K562 (cell line): ENCODE measurements at regions not wholly inside any gene's neighbourhood (a gene's known extent, or its start where the extent isn't known, plus 50 kb on each side); places are given as distances from the start of the nearest gene placed in this dataset.

Source experiments
- ATAC-seq: fragments of 200-7000 bp; cut with Tn5 transposase; 3 replicates; pipeline ENCODE4 v1.9.1; 2020; ENCODE audit warnings: moderate library complexity
- BruUV-seq: library from RNA; stranded (reverse); fragments of 400-500 nt; replicated peaks from 2 replicates; lab custom pipeline; 2021; lab: Mats Ljungman, UMichigan
- CTCF ChIA-PET: fragments of 300-600 bp; formaldehyde crosslinking; extraction: SDS; loops from one replicate; lab custom pipeline; 2021; ENCODE audit warnings: low intra/inter-chr PET ratio; lab: Yijun Ruan, JAX
- POLR2A ChIA-PET: fragments of 300-600, 350-650 bp; sonication (Branson Sonifier 250); formaldehyde crosslinking; extraction: SDS; loops from one replicate; lab custom pipeline; 2021; ENCODE audit warnings: antibody characterized with exemption, inconsistent platforms; lab: Yijun Ruan, JAX
- DNase-seq, 4 experiments: peaks; one replicate each; pipeline versions ENCODE4 v3.0.0 to v3.0.0-alpha.2; 2011 to 2018; ENCODE audit warnings: low spot score in 3 of 4, mixed read lengths in 3 of 4; ENCODE audit errors: extremely low read depth in 1 of 4
- FAIRE-seq: peaks from 2 replicates; lab custom pipeline; 2011; peaks lifted over from hg19 to GRCh38; lab: Jason Lieb, UNC
- H2AFZ ChIP-seq: 2 replicates; pipeline ENCODE4 v1.6.0; 2011; ENCODE audit warnings: low read depth, low read length, control low read depth, inconsistent platforms
- H3K27ac ChIP-seq: fragments of 200-600 bp; 3 replicates; pipeline ENCODE4 v1.8.0; 2011; ENCODE audit warnings: low read depth, mild to moderate bottlenecking, control low read depth, inconsistent platforms, low read length, moderate library complexity, mixed read lengths; ENCODE audit errors: extremely low read depth
- H3K27me3 ChIP-seq, 2 experiments: fragments of 300-600 bp in 1 of 2; 2 replicates in 1 of 2; 3 replicates in 1 of 2; pipeline versions ENCODE4 v1.6.0 to v1.8.0; 2011; ENCODE audit warnings: inconsistent platforms in 2 of 2, low read length in 2 of 2, mild to moderate bottlenecking in 1 of 2, mixed read lengths in 1 of 2, moderate library complexity in 1 of 2; ENCODE audit not compliant: control insufficient read depth in 2 of 2, insufficient read depth in 2 of 2
- H3K36me3 ChIP-seq: fragments of 300-600 bp; 3 replicates; pipeline ENCODE4 v1.8.0; 2011; ENCODE audit warnings: mild to moderate bottlenecking, low read length, inconsistent platforms; ENCODE audit not compliant: control insufficient read depth, insufficient read depth
- H3K4me1 ChIP-seq, 2 experiments: fragments of 200-600 bp in 1 of 2; replicated peaks in 1 of 2; 2 replicates in 1 of 2; 3 replicates in 1 of 2; pipeline versions ENCODE4 v1.5.1 to v1.8.0; 2011; ENCODE audit warnings: inconsistent platforms in 2 of 2, low read length in 2 of 2, mild to moderate bottlenecking in 1 of 2, mixed read lengths in 1 of 2, moderate library complexity in 1 of 2; ENCODE audit not compliant: control insufficient read depth in 2 of 2, insufficient read depth in 2 of 2
- H3K4me2 ChIP-seq: 2 replicates; pipeline ENCODE4 v1.6.1; 2011; ENCODE audit warnings: low read length, control low read depth, inconsistent platforms, mixed read lengths; ENCODE audit not compliant: insufficient read depth
- H3K4me3 ChIP-seq: fragments of 200-600 bp; sonication (generic), shearing (Covaris generic); 2 replicates; pipeline ENCODE4 v1.5.1; 2016; ENCODE audit warnings: control low read depth, inconsistent platforms
- H3K79me2 ChIP-seq: fragments of 200-600 bp; 3 replicates; pipeline ENCODE4 v1.8.0; 2011; ENCODE audit warnings: low read length, inconsistent platforms; ENCODE audit not compliant: control insufficient read depth, insufficient read depth
- H3K9ac ChIP-seq, 2 experiments: 2 replicates each; pipeline versions ENCODE4 v1.6.0 to v1.6.1; 2011; ENCODE audit warnings: low read depth in 2 of 2, low read length in 2 of 2, control low read depth in 1 of 2, inconsistent platforms in 1 of 2, mild to moderate bottlenecking in 1 of 2, mixed read lengths in 1 of 2; ENCODE audit not compliant: insufficient read depth in 1 of 2
- H3K9me1 ChIP-seq: one replicate; pipeline ENCODE4 v1.6.0; 2011; ENCODE audit warnings: inconsistent platforms, mild to moderate bottlenecking, low read length, moderate library complexity; ENCODE audit not compliant: control insufficient read depth, insufficient read depth
- H3K9me3 ChIP-seq: replicated peaks from 2 replicates; pipeline ENCODE4 v1.5.1; 2011; ENCODE audit warnings: low read depth, low read length, inconsistent platforms; ENCODE audit not compliant: control insufficient read depth, insufficient read depth
- H4K20me1 ChIP-seq: replicated peaks from 2 replicates; pipeline ENCODE4 v1.6.1; 2011; ENCODE audit warnings: low read length, inconsistent platforms, mixed read lengths; ENCODE audit not compliant: control insufficient read depth, insufficient read depth
- ARID1B ChIP-seq: fragments of 450-650 bp; IDR thresholded peaks from 2 replicates; pipeline ENCODE4 v1.6.1; 2016; ENCODE audit warnings: antibody characterized with exemption, mild to moderate bottlenecking, inconsistent platforms
- ATF1 ChIP-seq, 2 experiments: fragments of 450-650 bp in 1 of 2; IDR thresholded peaks; 2 replicates each; pipeline ENCODE4 v1.6.1; 2016; ENCODE audit warnings: missing compliant biosample characterization in 1 of 2, missing genetic modification characterization in 1 of 2
- ETV5 ChIP-seq: sonication (generic); formaldehyde crosslinking; IDR thresholded peaks from 2 replicates; pipeline ENCODE4 v1.4.0; 2020; ENCODE audit warnings: low read depth, mild to moderate bottlenecking, missing genetic modification reagents
- L3MBTL2 ChIP-seq: fragments of 450-650 bp; IDR thresholded peaks from 2 replicates; pipeline ENCODE4 v1.6.1; 2016; ENCODE audit warnings: mild to moderate bottlenecking, moderate library complexity
- NCOA2 ChIP-seq, 2 experiments: fragments of 450-650 bp; IDR thresholded peaks; 2 replicates each; pipeline ENCODE4 v1.6.1; 2018; ENCODE audit warnings: mild to moderate bottlenecking in 2 of 2, moderate library complexity in 1 of 2; ENCODE audit not compliant: partially characterized antibody in 2 of 2
- POLR3A ChIP-seq: IDR thresholded peaks from 2 replicates; pipeline ENCODE4 v1.6.1; 2011; ENCODE audit warnings: borderline replicate concordance, mild to moderate bottlenecking, moderate library complexity; ENCODE audit not compliant: insufficient read length, insufficient read depth; ENCODE audit errors: extremely low read depth
- PRPF4 ChIP-seq: fragments of 200-400 bp; formaldehyde crosslinking; IDR thresholded peaks from one replicate; pipeline ENCODE4 v1.6.1; 2017; ENCODE audit warnings: low read length, low read depth, mild to moderate bottlenecking; ENCODE audit not compliant: insufficient read depth, poor library complexity, severe bottlenecking
- RFX7 ChIP-seq: fragments of 250-450 bp; sonication (Bioruptor Pico); IDR thresholded peaks from 2 replicates; pipeline ENCODE4 v1.5.1; 2021; ENCODE audit warnings: mild to moderate bottlenecking
- SNRNP70 ChIP-seq: fragments of 200-400 bp; formaldehyde crosslinking; optimal IDR thresholded peaks from 2 replicates; pipeline ENCODE3; 2017; ENCODE audit warnings: low read depth, low read length
- ZFX ChIP-seq: sonication (generic); formaldehyde crosslinking; IDR thresholded peaks from 2 replicates; pipeline ENCODE4 v1.8.0; 2022; ENCODE audit warnings: mild to moderate bottlenecking, missing genetic modification reagents, moderate library complexity
- WGBS: fragments of 100-300 bp; shearing (Covaris generic); methylation state at CpG from one replicate; pipeline ENCODE4 v1.1.6; 2016; ENCODE audit warnings: low coverage, mixed read lengths; ENCODE audit not compliant: insufficient coverage; ENCODE audit errors: missing lambda C conversion rate; 5-methylcytosine and 5-hydroxymethylcytosine counted together
- in situ Hi-C: fragments of 300-500 bp; cut with MboI; formaldehyde crosslinking; loops from 4 replicates; pipeline ENCODE4 v1.15.0; 2018; ENCODE audit warnings: inconsistent platforms, mixed read lengths
- intact Hi-C: fragments of 100-400 bp; cut with micrococcal nuclease; formaldehyde crosslinking; loops from 2 replicates; pipeline ENCODE4 v1.14.2; 2022
- TF ChIP-seq, protein P1 (sequence below): sonication (generic); formaldehyde crosslinking; IDR thresholded peaks from 2 replicates; pipeline ENCODE4 v1.8.1; 2023; ENCODE audit warnings: mild to moderate bottlenecking, missing genetic modification reagents

DNA sequence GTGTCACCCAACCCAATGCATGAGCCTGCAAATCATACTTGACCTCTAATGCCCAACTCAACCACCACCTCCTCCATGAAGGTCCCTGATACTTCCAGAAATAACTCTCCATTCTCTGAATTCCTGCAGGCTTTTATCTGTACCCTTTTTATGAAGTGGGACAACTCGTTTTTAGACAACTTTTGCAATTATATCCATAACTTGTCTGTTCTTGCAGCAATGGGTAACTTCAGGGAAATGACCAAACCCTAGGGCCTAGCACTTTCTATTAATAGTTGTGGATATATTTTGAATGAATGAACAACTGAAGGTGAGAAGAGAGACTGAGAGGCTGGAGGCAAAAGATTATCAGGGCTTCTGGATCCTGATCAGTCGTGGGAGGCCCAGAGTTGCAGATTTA is 236.6 kb upstream of the MOCS1 start:
- intact Hi-C loops: no loop called here
- 0% methylated on average over 2 of the region's 2 CpGs for WGBS
- no peak for FAIRE-seq

More for the DNA sequence above, 236.6 kb upstream of the MOCS1 start:
- BruUV-seq: no TSS peak
- Histone ChIP-seq H3K27me3 (no peaks in the 10 kb centered on the region), H3K9ac (no peak overlapping the region), H3K79me2 (no peaks in the 10 kb centered on the region), H4K20me1 (no peaks in the 10 kb centered on the region), H3K4me3 (no peak overlapping the region), H3K27ac (no peak overlapping the region), H3K4me2 (no peak overlapping the region), H2AFZ (no peak overlapping the region), H3K36me3 (no peaks in the 10 kb centered on the region), H3K9me3 (no peaks in the 10 kb centered on the region), H3K4me1 (peaks cover 0 to under 1% of the 10 kb centered on the region in 2 experiments; a peak in 1 of 5 replicates), H3K9me1 (no peaks in the 10 kb centered on the region)
- DNase-seq (no peak), ATAC-seq (no peak)
- in situ Hi-C loops: no loop called here
- CTCF ChIA-PET: no interaction called here
- TF ChIP-seq ARID1B (no peak), RFX7 (CRISPR knock-in tag) (no peak), SNRNP70 (no peak), ZFX (CRISPR knock-in tag) (no peak), ETV5 (CRISPR knock-in tag) (no peak), NCOA2 (IDR thresholded peaks at IDR 0.05; ENCODE audit: partially characterized antibody in 2 of 2) (no peak), PRPF4 (no peak), L3MBTL2 (no peak), ATF1 (CRISPR knock-in tag; IDR thresholded peaks at IDR 0.05) (no peak), ATF1 (tag; IDR thresholded peaks at IDR 0.05) (no peak), POLR3A (no peak)
- TF ChIP-seq, protein P1, sequence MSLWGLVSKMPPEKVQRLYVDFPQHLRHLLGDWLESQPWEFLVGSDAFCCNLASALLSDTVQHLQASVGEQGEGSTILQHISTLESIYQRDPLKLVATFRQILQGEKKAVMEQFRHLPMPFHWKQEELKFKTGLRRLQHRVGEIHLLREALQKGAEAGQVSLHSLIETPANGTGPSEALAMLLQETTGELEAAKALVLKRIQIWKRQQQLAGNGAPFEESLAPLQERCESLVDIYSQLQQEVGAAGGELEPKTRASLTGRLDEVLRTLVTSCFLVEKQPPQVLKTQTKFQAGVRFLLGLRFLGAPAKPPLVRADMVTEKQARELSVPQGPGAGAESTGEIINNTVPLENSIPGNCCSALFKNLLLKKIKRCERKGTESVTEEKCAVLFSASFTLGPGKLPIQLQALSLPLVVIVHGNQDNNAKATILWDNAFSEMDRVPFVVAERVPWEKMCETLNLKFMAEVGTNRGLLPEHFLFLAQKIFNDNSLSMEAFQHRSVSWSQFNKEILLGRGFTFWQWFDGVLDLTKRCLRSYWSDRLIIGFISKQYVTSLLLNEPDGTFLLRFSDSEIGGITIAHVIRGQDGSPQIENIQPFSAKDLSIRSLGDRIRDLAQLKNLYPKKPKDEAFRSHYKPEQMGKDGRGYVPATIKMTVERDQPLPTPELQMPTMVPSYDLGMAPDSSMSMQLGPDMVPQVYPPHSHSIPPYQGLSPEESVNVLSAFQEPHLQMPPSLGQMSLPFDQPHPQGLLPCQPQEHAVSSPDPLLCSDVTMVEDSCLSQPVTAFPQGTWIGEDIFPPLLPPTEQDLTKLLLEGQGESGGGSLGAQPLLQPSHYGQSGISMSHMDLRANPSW (CRISPR knock-in tag): no peak
- POLR2A ChIA-PET: interaction anchor here (0.7 kb wide), 1 partner anchor 169 kb away, joined by 3 read pairs; no protein-coding TSS in a partner anchor
